ENCODE measurements at regions not wholly inside any gene's neighbourhood (a gene's known extent, or its start where the extent isn't known, plus 50 kb on each side); places are given as distances from the start of the nearest gene placed in this dataset.

DNA sequence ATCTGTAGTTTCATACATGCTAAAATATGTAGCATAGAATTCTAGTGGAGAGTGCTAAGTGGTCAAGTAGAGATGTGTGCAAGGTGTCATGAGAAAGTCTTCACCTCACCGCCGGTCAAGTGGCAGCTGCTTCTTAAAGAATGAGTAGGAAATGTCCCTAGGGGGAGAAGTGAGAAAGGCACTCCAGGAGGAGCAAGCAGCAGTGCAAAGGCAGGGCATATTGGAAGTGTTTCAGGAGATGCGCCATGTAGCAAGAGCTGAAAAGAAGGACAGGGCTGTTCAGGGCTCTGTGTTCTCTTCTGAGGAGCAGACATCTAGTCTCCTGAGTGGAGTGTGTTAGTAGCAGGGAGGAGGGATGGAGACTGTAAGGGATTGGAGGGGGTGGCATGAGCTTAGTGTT, 312.4 kb upstream of the SEMA6D start:
- Histone ChIP-seq H3K4me1 (ENCODE audit: insufficient read depth, low read length) (peaks cover 8% of the 10 kb centered on the region), H3K23me2 (ENCODE audit: insufficient read length, low read depth, low read length, poor library complexity, severe bottlenecking) (no peaks in the 10 kb centered on the region), H4K20me1 (ENCODE audit: control insufficient read depth, insufficient read depth, insufficient read length) (no peaks in the 10 kb centered on the region), H3K79me1 (ENCODE audit: insufficient read depth, low read depth, low read length, poor library complexity, severe bottlenecking) (no peaks in the 10 kb centered on the region), H3K18ac (ENCODE audit: insufficient read length, low read depth, low read length) (no peak overlapping the region), H3K23ac (ENCODE audit: insufficient read length, low read depth, low read length) (no peak overlapping the region), H4K91ac (ENCODE audit: insufficient read length, low read depth, low read length) (no peak overlapping the region), H3K79me2 (ENCODE audit: insufficient read depth, low read length) (no peaks in the 10 kb centered on the region), H2BK15ac (ENCODE audit: low read depth, low read length) (no peak overlapping the region), H3K27ac (ENCODE audit: insufficient read length, low read depth, low read length) (no peak overlapping the region), H2AK5ac (ENCODE audit: insufficient read length, low read length) (no peak overlapping the region), H3K14ac (ENCODE audit: insufficient read depth, low read length) (no peak overlapping the region), H3K4ac (ENCODE audit: low read depth, low read length) (no peak overlapping the region), H2BK5ac (ENCODE audit: insufficient read length, low read length) (no peak overlapping the region), H3K56ac (ENCODE audit: insufficient read length, low read depth, low read length) (no peak overlapping the region), H3K4me2 (ENCODE audit: insufficient read depth, insufficient read length, low read length) (no peak overlapping the region), H4K8ac (replicated peaks; ENCODE audit: insufficient read length, low read depth, low read length) (no peak overlapping the region), H2AFZ (ENCODE audit: low read length) (no peak overlapping the region), H2BK120ac (ENCODE audit: low read depth, low read length, poor library complexity, severe bottlenecking) (no peak overlapping the region), H2BK20ac (ENCODE audit: low read depth, low read length, poor library complexity, severe bottlenecking) (no peak overlapping the region), H3K27me3 (ENCODE audit: insufficient read depth, low read length) (no peaks in the 10 kb centered on the region), H3K9ac (ENCODE audit: extremely low read depth, insufficient read length, low read length) (no peak overlapping the region), H4K5ac (ENCODE audit: insufficient read length, low read depth, low read length) (no peak overlapping the region), H2BK12ac (ENCODE audit: insufficient read length, low read depth, low read length) (no peak overlapping the region), H3T11ph (ENCODE audit: low read length) (no peak overlapping the region), H3K9me3 (ENCODE audit: control insufficient read depth, low read depth, low read length) (no peaks in the 10 kb centered on the region)
- H3K4me3 Mint-ChIP-seq = no peak overlapping the region
- H3K27me3 Mint-ChIP-seq (ENCODE audit: low read depth) = peaks cover 6% of the 10 kb centered on the region
- peak overlapping the region in 2 of 3 experiments; percentile 18 to 32; a peak in 2 of 7 replicates for H3K27ac Mint-ChIP-seq
- no CpG with 5 or more reads among the region's 3 CpGs for WGBS (ENCODE audit: extremely low coverage, insufficient read length, low lambda C conversion rate)
- peaks cover 36 to 48% of the 10 kb centered on the region in 2 experiments for H3K4me1 Mint-ChIP-seq
- DNase-seq = peak; percentile 37
- TF ChIP-seq, protein P1, sequence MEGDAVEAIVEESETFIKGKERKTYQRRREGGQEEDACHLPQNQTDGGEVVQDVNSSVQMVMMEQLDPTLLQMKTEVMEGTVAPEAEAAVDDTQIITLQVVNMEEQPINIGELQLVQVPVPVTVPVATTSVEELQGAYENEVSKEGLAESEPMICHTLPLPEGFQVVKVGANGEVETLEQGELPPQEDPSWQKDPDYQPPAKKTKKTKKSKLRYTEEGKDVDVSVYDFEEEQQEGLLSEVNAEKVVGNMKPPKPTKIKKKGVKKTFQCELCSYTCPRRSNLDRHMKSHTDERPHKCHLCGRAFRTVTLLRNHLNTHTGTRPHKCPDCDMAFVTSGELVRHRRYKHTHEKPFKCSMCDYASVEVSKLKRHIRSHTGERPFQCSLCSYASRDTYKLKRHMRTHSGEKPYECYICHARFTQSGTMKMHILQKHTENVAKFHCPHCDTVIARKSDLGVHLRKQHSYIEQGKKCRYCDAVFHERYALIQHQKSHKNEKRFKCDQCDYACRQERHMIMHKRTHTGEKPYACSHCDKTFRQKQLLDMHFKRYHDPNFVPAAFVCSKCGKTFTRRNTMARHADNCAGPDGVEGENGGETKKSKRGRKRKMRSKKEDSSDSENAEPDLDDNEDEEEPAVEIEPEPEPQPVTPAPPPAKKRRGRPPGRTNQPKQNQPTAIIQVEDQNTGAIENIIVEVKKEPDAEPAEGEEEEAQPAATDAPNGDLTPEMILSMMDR (conservative IDR thresholded peaks at IDR 0.05) = peak; percentile 21; the same call in 2 of the 3 replicates
- H3K9me3 Mint-ChIP-seq = no peaks in the 10 kb centered on the region
- H3K36me3 Mint-ChIP-seq (ENCODE audit: insufficient read depth in 1 of 3, low read depth in 3 of 3) = peaks cover 0 to 3% (median 0%) of the 10 kb centered on the region in 3 experiments; a peak in 1 of 7 replicates

Data from H9 (cell line).